NCI-H774 (cell line): ENCODE measurements at regions not wholly inside any gene's neighbourhood (a gene's known extent, or its start where the extent isn't known, plus 50 kb on each side); places are given as distances from the start of the nearest gene placed in this dataset.
"Not testable (repeated sequence)": the region's sequence is repeated elsewhere in the genome, so short reads cannot be mapped to it uniquely, and the experiment has no call there.

Source experiments
- DNase-seq: peaks from one replicate; lab custom pipeline; 2025; lab: John Stamatoyannopoulos, UW

- DNase-seq, result not testable (repeated sequence)
Observed at GRCh38 chr1:25171013-25171412, 61.3 kb downstream of the SYF2 start.

- DNase-seq, result no peak
Observed at GRCh38 chr1:25170439-25170838, 61.9 kb downstream of the SYF2 start.

GRCh38 chr1:25169610-25170009, 62.7 kb downstream of the SYF2 start:
- DNase-seq, result no peak

DNA sequence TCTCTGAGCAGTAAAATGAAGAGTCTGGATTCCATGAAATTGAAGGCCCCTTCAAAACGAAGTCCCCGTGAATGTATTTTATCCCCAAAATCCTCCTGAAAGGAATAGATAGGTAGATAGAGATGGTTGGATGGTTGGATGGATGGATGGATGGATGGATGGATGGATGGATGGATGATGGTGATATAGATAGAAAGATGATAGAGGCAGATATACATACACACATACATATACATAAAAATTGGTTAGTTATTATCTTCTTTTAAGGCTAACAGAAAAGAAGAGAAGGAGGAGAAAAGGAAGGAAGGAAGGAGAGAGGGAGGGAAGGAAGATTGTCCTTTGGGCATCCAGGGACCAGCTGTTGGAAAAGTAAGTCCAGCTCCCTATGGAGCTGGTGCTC, 63.1 kb downstream of the SYF2 start:
- no peak for DNase-seq

- DNase-seq, result no peak
Observed at GRCh38 chr1:25168193-25169071, 63.9 kb downstream of the SYF2 start.

- no peak for DNase-seq
Observed at GRCh38 chr1:25167269-25168192, 64.8 kb downstream of the SYF2 start.

- no peak for DNase-seq
Observed at GRCh38 chr1:25166847-25167246, 65.5 kb downstream of the SYF2 start.

GRCh38 chr1:25163986-25164385, 68.3 kb downstream of the SYF2 start:
- DNase-seq, result no peak

DNA sequence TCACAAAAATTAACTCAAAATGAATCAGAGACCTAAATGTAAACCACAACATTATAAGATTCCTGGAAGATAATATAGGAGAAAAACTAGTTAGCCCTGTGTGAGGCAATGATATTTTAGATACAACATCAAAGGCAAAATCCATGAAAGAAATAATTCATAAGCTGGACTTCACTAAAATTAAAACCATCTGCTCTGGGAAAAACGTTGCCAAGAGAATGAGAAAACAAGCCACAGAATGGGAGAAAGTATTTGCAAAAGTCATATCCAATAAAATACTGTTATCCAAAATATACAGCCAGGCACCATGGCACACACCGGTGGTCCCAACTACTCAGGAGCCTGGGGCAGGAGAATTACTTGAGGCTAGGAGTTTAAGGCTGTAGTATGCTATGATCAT, 70.3 kb downstream of the SYF2 start:
- no peak for DNase-seq

- no peak for DNase-seq
Observed at GRCh38 chr1:25157846-25158245, 74.5 kb downstream of the SYF2 start.

DNA sequence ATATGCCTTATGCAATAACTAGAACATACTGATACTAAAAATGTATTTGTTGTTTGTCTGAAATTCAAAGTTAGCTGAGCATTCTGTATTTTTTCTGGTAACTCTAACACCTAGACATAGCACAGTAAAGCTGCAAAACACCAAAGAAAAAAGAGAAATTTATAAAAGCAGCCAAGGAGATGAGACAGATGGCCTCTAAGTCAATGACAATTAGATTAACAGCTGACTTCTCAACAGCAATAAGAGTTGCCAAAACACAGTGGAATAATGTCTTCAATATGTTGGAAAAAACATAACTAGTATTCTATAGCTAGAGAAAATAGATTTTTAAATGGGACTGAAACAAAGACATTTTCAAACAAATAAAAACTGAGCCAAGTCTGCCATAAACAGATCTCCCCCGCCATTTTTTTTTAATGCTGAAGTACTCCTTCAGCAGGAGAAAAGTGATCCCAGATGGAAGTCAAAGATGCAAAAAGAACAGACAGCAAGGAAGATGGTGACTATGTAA, 81.3 kb downstream of the SYF2 start:
- no peak for DNase-seq

DNA sequence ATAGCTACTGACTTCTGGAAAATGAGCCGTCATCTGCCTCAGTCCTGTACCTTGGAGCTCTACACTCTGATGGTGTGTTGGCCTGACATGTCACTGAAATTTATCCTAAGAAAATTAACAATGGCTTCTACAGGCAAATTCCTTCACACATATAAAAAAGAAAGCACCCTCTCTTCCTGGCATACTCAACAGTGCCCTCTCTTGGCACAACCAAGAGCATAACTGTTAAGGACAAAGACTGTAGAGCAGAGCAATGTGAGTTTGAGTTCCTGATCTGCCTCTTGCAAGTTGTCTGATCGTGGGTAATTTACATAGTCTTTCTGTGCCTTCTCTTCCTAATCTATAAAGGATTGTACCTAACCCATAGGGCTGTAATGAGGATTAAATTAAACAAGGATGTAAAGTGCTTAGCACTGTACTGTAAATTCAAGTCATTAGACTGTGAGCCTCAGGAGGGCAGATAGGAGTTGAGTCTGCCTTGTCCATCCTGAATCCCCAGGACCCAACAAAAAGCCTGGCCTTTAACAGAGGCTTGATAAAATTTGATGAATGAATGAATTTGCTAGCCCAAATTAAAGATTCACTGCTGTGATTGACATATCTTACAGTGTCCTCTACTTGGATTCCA, 83.5 kb downstream of the SYF2 start:
- DNase-seq, result no peak

GRCh38 chr1:25146451-25146855, 85.8 kb downstream of the SYF2 start:
- DNase-seq, result no peak

GRCh38 chr1:25145775-25146393, 86.4 kb downstream of the SYF2 start:
- no peak for DNase-seq

GRCh38 chr1:25140073-25140797, 92.1 kb downstream of the SYF2 start:
- no peak for DNase-seq

- DNase-seq, result no peak
Observed at GRCh38 chr1:25137521-25138395, 94.5 kb downstream of the SYF2 start.

GRCh38 chr1:25137106-25137505, 95.2 kb downstream of the SYF2 start:
- DNase-seq, result no peak

DNA sequence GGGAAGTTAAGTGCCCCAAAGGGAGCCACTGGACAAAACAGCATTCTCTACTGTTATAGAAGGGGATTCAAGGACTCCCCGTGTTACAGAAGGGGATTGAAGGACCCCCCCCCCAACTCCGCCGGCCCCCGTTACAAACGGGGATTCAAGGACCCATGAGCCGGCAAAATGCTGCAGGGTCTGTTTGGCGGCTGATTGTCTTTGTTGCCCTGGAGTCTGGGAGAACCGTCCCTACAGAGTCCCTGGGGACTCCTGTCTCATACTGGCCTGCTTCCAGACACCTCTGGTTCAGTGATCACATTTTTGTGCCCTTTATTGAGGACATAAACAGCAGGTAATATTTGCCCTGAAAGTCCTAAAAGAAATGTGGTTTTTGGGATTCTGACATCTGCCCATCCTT, 96.4 kb downstream of the SYF2 start:
- DNase-seq, result no peak

DNA sequence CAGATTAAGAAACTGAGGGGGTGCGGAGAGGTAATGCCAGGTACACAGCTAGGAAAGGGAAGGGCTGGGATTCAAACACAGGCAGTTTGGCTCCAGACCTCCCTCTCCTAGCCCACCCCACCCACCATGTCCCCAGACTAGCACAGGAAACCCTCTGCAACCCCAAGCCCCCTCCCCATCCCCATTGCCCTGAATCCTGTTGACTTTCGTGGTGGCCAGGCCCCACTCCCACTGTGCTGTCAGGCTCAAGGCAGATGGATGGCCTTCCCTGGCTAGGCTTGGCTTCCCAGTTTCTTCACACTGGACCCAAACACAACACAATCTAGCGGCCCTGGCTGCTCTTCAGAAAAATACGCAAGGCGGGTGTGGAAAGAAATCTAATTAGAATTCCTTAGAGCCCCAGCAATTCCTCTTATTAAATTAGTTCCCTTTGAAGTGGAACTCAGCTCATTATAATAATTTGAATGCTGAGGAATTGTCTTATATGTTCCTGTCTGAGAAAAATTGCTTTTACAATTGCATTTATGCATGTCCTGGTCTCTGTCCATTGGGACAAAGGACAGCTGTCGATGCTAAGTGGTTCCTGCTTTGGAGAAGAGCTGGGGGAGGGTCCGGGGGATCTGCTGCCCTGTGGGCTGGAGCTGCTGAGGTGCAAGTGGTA, 97.4 kb downstream of the SYF2 start:
- DNase-seq, result no peak

GRCh38 chr1:25134307-25134706, 98.0 kb downstream of the SYF2 start:
- DNase-seq, result no peak
